ENCODE measurements at regions not wholly inside any gene's neighbourhood (a gene's known extent, or its start where the extent isn't known, plus 50 kb on each side); places are given as distances from the start of the nearest gene placed in this dataset.

DNA sequence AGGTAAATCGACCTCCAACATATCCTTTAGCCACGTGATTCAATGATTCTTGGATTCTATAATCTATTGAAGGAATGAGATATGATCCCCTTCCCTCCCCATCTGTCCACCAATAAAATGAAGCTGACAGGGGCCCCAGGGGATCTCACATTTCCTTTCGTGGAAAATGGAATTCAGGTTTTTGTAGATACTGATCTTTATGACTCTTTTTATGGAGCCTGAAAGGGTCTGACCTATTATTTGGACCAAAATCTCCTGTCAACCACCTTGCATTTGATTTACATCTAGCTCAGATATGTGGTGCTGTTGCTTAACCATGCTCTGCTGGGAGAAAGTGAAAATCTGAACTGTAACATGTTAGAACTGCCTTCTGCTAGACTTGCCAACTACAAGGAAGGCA is 234.0 kb upstream of the CXCL12 start:
- TF ChIP-seq, protein P1, sequence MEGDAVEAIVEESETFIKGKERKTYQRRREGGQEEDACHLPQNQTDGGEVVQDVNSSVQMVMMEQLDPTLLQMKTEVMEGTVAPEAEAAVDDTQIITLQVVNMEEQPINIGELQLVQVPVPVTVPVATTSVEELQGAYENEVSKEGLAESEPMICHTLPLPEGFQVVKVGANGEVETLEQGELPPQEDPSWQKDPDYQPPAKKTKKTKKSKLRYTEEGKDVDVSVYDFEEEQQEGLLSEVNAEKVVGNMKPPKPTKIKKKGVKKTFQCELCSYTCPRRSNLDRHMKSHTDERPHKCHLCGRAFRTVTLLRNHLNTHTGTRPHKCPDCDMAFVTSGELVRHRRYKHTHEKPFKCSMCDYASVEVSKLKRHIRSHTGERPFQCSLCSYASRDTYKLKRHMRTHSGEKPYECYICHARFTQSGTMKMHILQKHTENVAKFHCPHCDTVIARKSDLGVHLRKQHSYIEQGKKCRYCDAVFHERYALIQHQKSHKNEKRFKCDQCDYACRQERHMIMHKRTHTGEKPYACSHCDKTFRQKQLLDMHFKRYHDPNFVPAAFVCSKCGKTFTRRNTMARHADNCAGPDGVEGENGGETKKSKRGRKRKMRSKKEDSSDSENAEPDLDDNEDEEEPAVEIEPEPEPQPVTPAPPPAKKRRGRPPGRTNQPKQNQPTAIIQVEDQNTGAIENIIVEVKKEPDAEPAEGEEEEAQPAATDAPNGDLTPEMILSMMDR (conservative IDR thresholded peaks at IDR 0.05) = no peak
- no peak for TF ChIP-seq EZH2 (IDR thresholded peaks at IDR 0.05; ENCODE audit: low read depth)

Measured in PC-9 (cell line).